ENCODE measurements at regions not wholly inside any gene's neighbourhood (a gene's known extent, or its start where the extent isn't known, plus 50 kb on each side); places are given as distances from the start of the nearest gene placed in this dataset.

GRCh38 chr7:132697003-132697402 lies 120.7 kb upstream of the PLXNA4 start:
- no peak for DNase-seq (ENCODE audit: extremely low spot score, unreplicated experiment)
- Mint-ChIP-seq H3K27ac (ENCODE audit: unreplicated experiment) (no peak overlapping the region), H3K4me3 (ENCODE audit: unreplicated experiment) (no peak overlapping the region), H3K9me3 (ENCODE audit: unreplicated experiment) (no peaks in the 10 kb centered on the region), H3K4me1 (ENCODE audit: unreplicated experiment) (no peaks in the 10 kb centered on the region), H3K27me3 (ENCODE audit: unreplicated experiment) (peaks cover 6% of the 10 kb centered on the region), H3K36me3 (ENCODE audit: unreplicated experiment) (no peaks in the 10 kb centered on the region)
- no peak for TF ChIP-seq CTCF (IDR thresholded peaks at IDR 0.05)

GRCh38 chr7:132696332-132696731 lies 120.1 kb upstream of the PLXNA4 start:
- no peaks in the 10 kb centered on the region for H3K4me1 Mint-ChIP-seq (ENCODE audit: unreplicated experiment)
- DNase-seq (ENCODE audit: extremely low spot score, unreplicated experiment): no peak
- H3K4me3 Mint-ChIP-seq (ENCODE audit: unreplicated experiment): no peak overlapping the region
- H3K9me3 Mint-ChIP-seq (ENCODE audit: unreplicated experiment): no peaks in the 10 kb centered on the region
- no peak for TF ChIP-seq CTCF (IDR thresholded peaks at IDR 0.05)
- H3K27me3 Mint-ChIP-seq (ENCODE audit: unreplicated experiment): peaks cover 6% of the 10 kb centered on the region
- H3K36me3 Mint-ChIP-seq (ENCODE audit: unreplicated experiment): no peaks in the 10 kb centered on the region
- H3K27ac Mint-ChIP-seq (ENCODE audit: unreplicated experiment): no peak overlapping the region

GRCh38 chr7:132691201-132691600 lies 114.9 kb upstream of the PLXNA4 start:
- Mint-ChIP-seq H3K4me3 (ENCODE audit: unreplicated experiment) (no peak overlapping the region), H3K27me3 (ENCODE audit: unreplicated experiment) (peaks cover 19% of the 10 kb centered on the region), H3K4me1 (ENCODE audit: unreplicated experiment) (no peaks in the 10 kb centered on the region), H3K27ac (ENCODE audit: unreplicated experiment) (no peak overlapping the region), H3K9me3 (ENCODE audit: unreplicated experiment) (no peaks in the 10 kb centered on the region), H3K36me3 (ENCODE audit: unreplicated experiment) (no peaks in the 10 kb centered on the region)
- no peak for DNase-seq (ENCODE audit: extremely low spot score, unreplicated experiment)
- TF ChIP-seq CTCF (IDR thresholded peaks at IDR 0.05): no peak

- DNase-seq (ENCODE audit: extremely low spot score, unreplicated experiment): no peak
- H3K27ac Mint-ChIP-seq (ENCODE audit: unreplicated experiment): no peak overlapping the region
- no peaks in the 10 kb centered on the region for H3K9me3 Mint-ChIP-seq (ENCODE audit: unreplicated experiment)
- H3K4me1 Mint-ChIP-seq (ENCODE audit: unreplicated experiment): no peaks in the 10 kb centered on the region
- no peak for TF ChIP-seq CTCF (IDR thresholded peaks at IDR 0.05)
- H3K27me3 Mint-ChIP-seq (ENCODE audit: unreplicated experiment): peaks cover 22% of the 10 kb centered on the region
- no peak overlapping the region for H3K4me3 Mint-ChIP-seq (ENCODE audit: unreplicated experiment)
- H3K36me3 Mint-ChIP-seq (ENCODE audit: unreplicated experiment): no peaks in the 10 kb centered on the region
Observed at GRCh38 chr7:132690174-132690573, 113.9 kb upstream of the PLXNA4 start.

GRCh38 chr7:132687981-132688383 lies 111.7 kb upstream of the PLXNA4 start:
- DNase-seq (ENCODE audit: extremely low spot score, unreplicated experiment): no peak
- Mint-ChIP-seq H3K4me1 (ENCODE audit: unreplicated experiment) (no peaks in the 10 kb centered on the region), H3K9me3 (ENCODE audit: unreplicated experiment) (no peaks in the 10 kb centered on the region), H3K27me3 (ENCODE audit: unreplicated experiment) (peaks cover 20% of the 10 kb centered on the region), H3K36me3 (ENCODE audit: unreplicated experiment) (no peaks in the 10 kb centered on the region), H3K4me3 (ENCODE audit: unreplicated experiment) (no peak overlapping the region), H3K27ac (ENCODE audit: unreplicated experiment) (no peak overlapping the region)
- no peak for TF ChIP-seq CTCF (IDR thresholded peaks at IDR 0.05)
